ENCODE measurements at regions not wholly inside any gene's neighbourhood (a gene's known extent, or its start where the extent isn't known, plus 50 kb on each side); places are given as distances from the start of the nearest gene placed in this dataset.
"Not testable (repeated sequence)": the region's sequence is repeated elsewhere in the genome, so short reads cannot be mapped to it uniquely, and the experiment has no call there.

- no peak for DNase-seq (ENCODE audit: low spot score)
Measured at GRCh38 chr7:32223071-32223650, 153.0 kb upstream of the PDE1C start.

DNA sequence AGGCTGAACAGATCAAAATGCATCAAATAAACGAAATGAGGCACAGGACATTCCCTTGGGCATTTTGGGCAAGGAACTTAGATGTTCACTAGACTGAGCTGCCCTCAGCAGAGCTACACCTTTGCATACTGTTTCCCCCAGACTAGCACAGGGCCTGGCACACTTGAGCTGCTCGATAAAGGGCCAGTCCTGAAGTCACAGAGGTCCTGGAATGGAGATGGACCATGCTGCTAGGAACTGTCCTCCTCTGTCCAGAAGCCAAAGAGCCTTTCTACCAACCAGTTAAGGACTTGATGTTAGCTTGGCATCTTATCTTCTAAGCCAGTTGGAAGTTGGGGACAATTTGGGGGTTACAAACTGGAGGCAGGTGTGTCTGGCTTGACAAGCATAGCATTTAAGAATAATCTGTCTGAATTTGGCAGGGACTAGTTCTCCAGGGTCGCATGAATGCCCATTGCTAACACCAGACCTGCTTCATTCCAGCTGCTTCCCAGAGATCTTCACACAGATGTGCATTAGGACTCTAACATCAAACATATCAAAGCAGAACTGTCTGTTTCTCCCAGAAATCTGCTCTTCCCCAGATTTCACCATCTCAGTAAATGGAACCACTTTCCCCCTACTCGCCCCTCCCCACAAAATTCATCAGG, 152.2 kb upstream of the PDE1C start:
- no peak for DNase-seq (ENCODE audit: low spot score)

DNA sequence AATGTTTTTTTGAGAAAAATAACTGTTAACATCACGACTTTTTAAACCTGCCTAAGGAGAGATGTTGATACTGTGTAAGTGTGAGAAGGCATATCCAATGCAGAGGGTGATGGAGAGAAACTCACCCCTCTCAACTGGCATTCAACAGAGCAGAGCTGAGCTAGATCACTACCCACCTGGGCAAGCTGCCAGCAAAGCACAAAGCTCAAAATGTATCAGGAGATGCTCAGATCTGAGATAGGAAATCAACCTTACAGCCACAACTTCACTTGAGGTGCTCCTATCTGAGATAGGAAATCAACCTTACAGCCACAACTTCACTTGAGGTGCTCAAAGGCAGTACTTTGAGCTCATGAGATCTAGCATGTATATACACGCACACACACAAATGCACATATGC, 151.5 kb upstream of the PDE1C start:
- no peak for DNase-seq (ENCODE audit: low spot score)

DNA sequence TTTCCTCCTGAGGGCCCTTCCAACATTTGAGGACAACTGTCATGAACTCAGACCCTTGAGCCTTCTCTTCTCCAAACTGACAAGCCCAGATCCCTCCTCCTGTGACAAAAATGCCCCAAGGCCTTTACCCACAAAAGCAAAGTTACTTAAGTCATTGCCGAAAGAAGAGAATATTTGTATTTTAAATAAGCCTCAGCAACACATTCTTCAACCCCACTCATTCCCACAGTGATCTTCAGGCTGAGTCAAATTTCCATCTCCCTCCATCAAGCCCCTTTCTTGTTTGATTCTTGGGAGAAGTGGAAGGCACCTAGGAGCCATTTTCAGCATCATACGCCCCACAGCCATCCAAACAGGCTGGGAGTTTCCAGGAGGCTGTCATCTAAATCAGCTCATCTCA, 150.8 kb upstream of the PDE1C start:
- DNase-seq (ENCODE audit: low spot score), result no peak

DNA sequence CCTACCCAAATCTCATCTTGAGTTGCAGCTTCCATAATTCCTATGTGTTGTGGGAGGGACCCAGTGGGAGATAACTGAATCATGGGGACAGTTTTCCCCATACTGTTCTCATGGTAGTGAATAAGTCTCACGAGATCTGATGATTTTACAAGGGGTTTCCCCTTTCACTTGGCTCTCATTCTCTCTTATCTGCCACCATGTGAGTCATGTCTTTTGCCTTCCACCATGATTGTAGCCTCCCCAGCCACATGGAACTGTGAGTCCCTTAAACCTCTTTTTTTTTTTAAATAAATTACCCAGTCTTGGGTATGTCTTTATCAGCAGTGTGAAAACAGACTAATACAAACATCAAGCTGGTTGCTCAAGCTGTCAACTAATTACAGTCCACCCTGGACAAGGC, 149.6 kb upstream of the PDE1C start:
- DNase-seq (ENCODE audit: low spot score), result not testable (repeated sequence)

DNA sequence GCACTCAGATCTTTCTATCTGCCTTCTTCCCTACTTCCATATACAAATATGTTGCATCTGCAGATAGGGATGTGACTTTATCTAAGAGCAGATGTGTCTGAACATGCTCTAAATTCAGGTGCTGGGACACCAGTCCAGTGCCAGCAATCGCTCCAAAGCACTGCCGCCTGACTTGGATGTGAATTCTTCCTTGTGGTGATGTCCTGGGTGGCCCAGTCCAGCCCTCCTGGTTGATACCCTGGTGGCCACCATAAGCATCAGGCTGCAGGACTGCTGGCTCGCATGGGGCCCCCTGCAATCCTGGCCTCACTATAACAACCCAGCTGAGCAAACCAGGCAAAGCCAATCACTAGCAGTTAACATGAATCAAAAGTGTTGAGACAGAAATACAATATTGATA, 149.2 kb upstream of the PDE1C start:
- DNase-seq (ENCODE audit: low spot score), result no peak

- DNase-seq (ENCODE audit: low spot score), result no peak
Measured at GRCh38 chr7:32218741-32219288, 148.6 kb upstream of the PDE1C start.

DNA sequence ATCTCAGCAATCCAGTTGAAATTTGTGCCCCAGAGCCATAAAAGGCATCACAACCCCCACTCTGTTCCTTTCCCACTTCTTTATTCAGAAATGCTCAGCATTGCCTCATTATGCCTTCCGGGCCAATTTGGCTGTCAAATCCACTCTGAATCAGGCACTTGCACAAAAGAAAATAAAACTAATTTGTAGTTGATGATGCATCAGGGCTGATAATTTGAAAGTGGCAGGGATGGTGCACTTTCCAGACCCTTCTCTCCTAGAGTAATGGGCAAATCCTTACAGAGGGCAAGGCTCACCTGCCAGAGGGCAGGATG, 147.9 kb upstream of the PDE1C start:
- no peak for DNase-seq (ENCODE audit: low spot score)

GRCh38 chr7:32217341-32218153, 147.3 kb upstream of the PDE1C start:
- no peak for DNase-seq (ENCODE audit: low spot score)

- DNase-seq (ENCODE audit: low spot score), result no peak
Measured at GRCh38 chr7:32216759-32217158, 146.6 kb upstream of the PDE1C start.

- no peak for DNase-seq (ENCODE audit: low spot score)
Measured at GRCh38 chr7:32215697-32216096, 145.5 kb upstream of the PDE1C start.

DNA sequence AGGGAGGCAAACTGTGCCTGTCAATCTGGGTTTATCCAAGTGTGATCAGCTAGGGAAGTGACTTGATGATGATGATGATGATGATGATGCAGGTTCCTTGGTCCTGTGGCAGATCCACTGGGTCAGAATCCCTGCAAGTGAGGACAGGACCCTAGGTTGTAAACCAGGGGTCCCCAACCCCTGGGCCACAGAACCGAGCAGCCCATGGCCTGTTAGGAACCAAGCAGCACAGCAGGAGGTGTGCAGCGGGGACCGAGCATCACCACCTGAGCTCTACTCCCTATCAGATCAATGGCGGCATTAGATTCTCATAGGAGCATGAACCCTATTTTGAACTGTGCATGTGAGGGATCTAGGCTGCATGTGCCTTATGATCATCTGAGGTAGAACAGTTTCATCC, 144.7 kb upstream of the PDE1C start:
- DNase-seq (ENCODE audit: low spot score), result no peak

DNA sequence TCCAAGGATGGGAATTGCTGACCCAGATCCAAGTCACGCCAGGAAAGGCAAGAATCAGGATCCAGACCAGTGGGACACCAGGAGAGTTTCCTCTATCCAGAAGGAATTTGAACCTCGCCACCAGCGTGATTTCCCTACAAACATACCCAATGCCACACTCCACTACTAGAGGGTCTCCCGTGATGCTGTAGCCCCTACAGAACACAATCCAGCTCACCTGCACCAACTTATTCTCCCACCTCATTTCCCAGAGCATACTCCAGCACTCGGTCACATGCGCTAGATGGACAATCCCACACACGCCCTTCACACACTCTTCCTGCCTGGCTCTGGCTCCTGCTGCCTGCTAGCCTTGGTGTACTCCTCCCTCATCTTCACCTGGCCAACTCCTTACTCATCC, 142.1 kb upstream of the PDE1C start:
- no peak for DNase-seq (ENCODE audit: low spot score)

GRCh38 chr7:32206987-32207386, 136.8 kb upstream of the PDE1C start:
- DNase-seq (ENCODE audit: low spot score), result no peak

GRCh38 chr7:32206488-32206887, 136.3 kb upstream of the PDE1C start:
- DNase-seq (ENCODE audit: low spot score), result no peak

- peak; percentile 17 for DNase-seq (ENCODE audit: low spot score)
Measured at GRCh38 chr7:32205298-32205824, 135.2 kb upstream of the PDE1C start.

- DNase-seq (ENCODE audit: low spot score), result peak; percentile 56
Measured at GRCh38 chr7:32204361-32205018, 134.3 kb upstream of the PDE1C start.

GRCh38 chr7:32200646-32201045, 130.4 kb upstream of the PDE1C start:
- DNase-seq (ENCODE audit: low spot score), result no peak

- no peak for DNase-seq (ENCODE audit: low spot score)
Measured at GRCh38 chr7:32194537-32194936, 124.3 kb upstream of the PDE1C start.

- no peak for DNase-seq (ENCODE audit: low spot score)
Measured at GRCh38 chr7:32191305-32191704, 121.1 kb upstream of the PDE1C start.

DNA sequence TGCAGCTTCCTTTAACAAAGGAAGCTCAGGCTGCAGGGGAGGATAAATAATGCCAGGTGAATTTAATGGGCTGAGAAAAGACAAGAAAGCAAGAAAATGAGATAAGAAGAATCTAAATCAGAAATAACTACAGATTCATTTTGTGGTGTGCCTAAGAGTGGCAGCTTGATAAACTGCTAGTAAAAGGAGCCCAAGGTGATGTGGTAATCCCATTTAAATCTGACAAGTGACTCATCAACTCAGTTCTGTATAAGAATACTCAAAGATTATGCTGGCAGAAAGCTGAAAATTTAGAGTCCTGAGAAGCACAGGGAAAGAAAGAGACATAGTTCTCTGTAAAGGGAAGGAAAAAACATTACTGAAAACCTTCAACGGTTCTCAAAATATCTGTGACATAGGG, 109.4 kb upstream of the PDE1C start:
- no peak for DNase-seq (ENCODE audit: low spot score)

- DNase-seq (ENCODE audit: low spot score), result no peak
Measured at GRCh38 chr7:32178677-32179366, 108.6 kb upstream of the PDE1C start.

Data from NAMALWA (cell line).